Prostate gland (tissue), 2 donors: ENCODE measurements at regions not wholly inside any gene's neighbourhood (a gene's known extent, or its start where the extent isn't known, plus 50 kb on each side); places are given as distances from the start of the nearest gene placed in this dataset.

ENCODE experiments used
- DNase-seq: peaks from one replicate; pipeline ENCODE4 v3.0.0-alpha.2; 2019; ENCODE audit warnings: low spot score
- H3K27ac ChIP-seq, 2 donors: fragments of 200-600 bp; sonication (generic); 2 replicates each; pipeline ENCODE4 v1.5.1; 2017 to 2019
- H3K27me3 ChIP-seq: fragments of 200-600 bp; sonication (generic); replicated peaks from 2 replicates; pipeline ENCODE4 v1.5.1; 2019; ENCODE audit not compliant: insufficient read depth
- H3K36me3 ChIP-seq, 2 donors: fragments of 200-600 bp; sonication (generic); 1 replicate in 1 of 2; 2 replicates in 1 of 2; pipeline versions ENCODE4 v1.5.1 to v1.8.1; 2017 to 2019
- H3K4me1 ChIP-seq: fragments of 200-600 bp; sonication (generic); replicated peaks from 2 replicates; pipeline ENCODE4 v1.5.1; 2019
- H3K4me3 ChIP-seq, 2 donors: fragments of 200-600 bp; sonication (generic); 2 replicates each; pipeline ENCODE4 v1.5.1; 2017 to 2019
- H3K9me3 ChIP-seq: fragments of 200-600 bp; sonication (generic); 2 replicates; pipeline ENCODE4 v1.5.1; 2017
- POLR2A ChIP-seq: fragments of 450-650 bp; IDR thresholded peaks from one replicate; pipeline ENCODE4 v1.6.1; 2016; ENCODE audit warnings: antibody characterized with exemption, mild to moderate bottlenecking
- POLR2AphosphoS5 ChIP-seq: sonication (generic); formaldehyde crosslinking; IDR thresholded peaks from one replicate; pipeline ENCODE4 v1.6.1; 2017; ENCODE audit warnings: antibody characterized with exemption
- WGBS: methylation state at CpG from one replicate; pipeline ENCODE4 v1.1.5; 2018; 5-methylcytosine and 5-hydroxymethylcytosine counted together
- intact Hi-C: fragments of 100-400 bp; cut with DNase I; formaldehyde crosslinking; loops from one replicate; pipeline ENCODE4 v1.14.2; 2022
- TF ChIP-seq, protein P1 (sequence below), 4 experiments: fragments of 200-600 bp in 2 of 4; fragments of 450-650 bp in 2 of 4; sonication (generic) in 2 of 4; IDR thresholded peaks; 1 replicate in 3 of 4; 2 replicates in 1 of 4; pipeline ENCODE4 v1.5.1; 2016 to 2019; ENCODE audit warnings: antibody characterized with exemption in 4 of 4, mild to moderate bottlenecking in 2 of 4, moderate library complexity in 2 of 4

DNA sequence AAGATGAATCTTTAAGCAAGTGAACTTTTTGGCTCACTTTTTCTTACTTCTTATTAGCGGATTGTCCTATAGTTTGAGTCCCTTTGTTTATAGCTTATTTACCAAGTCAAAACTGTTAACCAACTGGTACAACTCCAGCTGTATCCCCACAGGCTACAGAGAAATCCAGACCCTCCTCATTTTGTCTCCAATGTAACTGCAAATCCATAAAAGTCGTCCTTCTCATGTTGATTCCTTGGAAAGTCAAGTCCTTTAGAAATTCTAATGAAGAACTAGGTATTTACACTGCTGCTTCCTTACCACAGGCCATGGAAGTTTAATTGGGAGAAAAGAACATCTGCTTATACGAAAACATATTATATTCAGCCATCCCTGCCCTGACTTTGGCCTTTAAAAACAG is 729.1 kb upstream of the NRSN1 start:
- TF ChIP-seq POLR2AphosphoS5, result no peak
- no peak for TF ChIP-seq POLR2A
- TF ChIP-seq, protein P1, sequence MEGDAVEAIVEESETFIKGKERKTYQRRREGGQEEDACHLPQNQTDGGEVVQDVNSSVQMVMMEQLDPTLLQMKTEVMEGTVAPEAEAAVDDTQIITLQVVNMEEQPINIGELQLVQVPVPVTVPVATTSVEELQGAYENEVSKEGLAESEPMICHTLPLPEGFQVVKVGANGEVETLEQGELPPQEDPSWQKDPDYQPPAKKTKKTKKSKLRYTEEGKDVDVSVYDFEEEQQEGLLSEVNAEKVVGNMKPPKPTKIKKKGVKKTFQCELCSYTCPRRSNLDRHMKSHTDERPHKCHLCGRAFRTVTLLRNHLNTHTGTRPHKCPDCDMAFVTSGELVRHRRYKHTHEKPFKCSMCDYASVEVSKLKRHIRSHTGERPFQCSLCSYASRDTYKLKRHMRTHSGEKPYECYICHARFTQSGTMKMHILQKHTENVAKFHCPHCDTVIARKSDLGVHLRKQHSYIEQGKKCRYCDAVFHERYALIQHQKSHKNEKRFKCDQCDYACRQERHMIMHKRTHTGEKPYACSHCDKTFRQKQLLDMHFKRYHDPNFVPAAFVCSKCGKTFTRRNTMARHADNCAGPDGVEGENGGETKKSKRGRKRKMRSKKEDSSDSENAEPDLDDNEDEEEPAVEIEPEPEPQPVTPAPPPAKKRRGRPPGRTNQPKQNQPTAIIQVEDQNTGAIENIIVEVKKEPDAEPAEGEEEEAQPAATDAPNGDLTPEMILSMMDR (IDR thresholded peaks at IDR 0.05), result no peak
- Histone ChIP-seq H3K27me3 (no peaks in the 10 kb centered on the region), H3K9me3 (no peaks in the 10 kb centered on the region), H3K27ac (no peak overlapping the region), H3K4me3 (no peak overlapping the region), H3K4me1 (no peaks in the 10 kb centered on the region), H3K36me3 (no peaks in the 10 kb centered on the region)
- DNase-seq, result no peak
- intact Hi-C loops, result no loop called here
- 84% methylated on average over 3 of the region's 3 CpGs for WGBS

DNA sequence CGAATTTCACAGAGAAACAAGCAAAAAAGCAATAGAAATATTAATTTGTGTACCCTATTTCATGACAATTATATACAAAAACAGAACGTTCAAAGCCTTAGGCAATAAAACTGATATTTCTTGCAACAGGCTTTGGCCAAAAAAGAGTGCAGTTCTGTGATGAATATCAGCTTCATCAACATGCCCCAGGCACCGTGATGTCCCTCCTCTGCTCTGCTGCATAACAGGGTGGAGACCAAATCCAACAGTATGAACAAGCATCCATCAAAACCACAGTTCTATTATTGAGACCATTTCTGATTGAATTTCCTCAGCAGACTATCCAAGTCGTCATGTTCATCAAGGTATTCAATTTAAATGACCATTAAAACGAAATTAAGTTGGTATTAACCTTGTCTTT is 722.6 kb upstream of the NRSN1 start:
- intact Hi-C loops, result no loop called here
- no peak for DNase-seq
- Histone ChIP-seq H3K27ac (no peak overlapping the region), H3K36me3 (no peaks in the 10 kb centered on the region), H3K4me3 (no peak overlapping the region), H3K9me3 (no peaks in the 10 kb centered on the region), H3K4me1 (no peaks in the 10 kb centered on the region), H3K27me3 (no peaks in the 10 kb centered on the region)
- TF ChIP-seq POLR2AphosphoS5, result no peak
- WGBS, result 37% methylated on average over 5 of the region's 5 CpGs

DNA sequence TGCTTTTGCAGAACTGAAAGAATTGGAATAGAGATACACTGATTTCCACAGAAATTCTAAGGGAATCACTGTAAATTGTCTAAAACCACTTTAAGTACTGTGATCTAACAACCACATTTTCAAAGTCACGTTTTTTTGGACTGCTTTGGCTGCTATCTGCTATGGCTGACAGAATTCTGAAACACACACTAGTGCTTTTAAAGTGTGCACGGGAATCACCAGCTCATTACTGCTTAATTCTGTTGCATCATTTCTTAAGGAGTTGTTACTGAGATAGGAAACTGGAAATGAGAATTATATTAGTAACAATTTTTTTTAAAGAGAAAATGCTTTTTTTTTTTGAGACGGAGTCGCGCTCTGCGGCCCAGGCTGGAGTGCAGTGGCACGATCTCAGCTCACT is 716.5 kb upstream of the NRSN1 start:
- intact Hi-C loops, result no loop called here
- WGBS, result 74% methylated on average over 7 of the region's 7 CpGs
- TF ChIP-seq, protein P1 (IDR thresholded peaks at IDR 0.05), result no peak
- TF ChIP-seq POLR2AphosphoS5 (no peak), POLR2A (no peak)

DNA sequence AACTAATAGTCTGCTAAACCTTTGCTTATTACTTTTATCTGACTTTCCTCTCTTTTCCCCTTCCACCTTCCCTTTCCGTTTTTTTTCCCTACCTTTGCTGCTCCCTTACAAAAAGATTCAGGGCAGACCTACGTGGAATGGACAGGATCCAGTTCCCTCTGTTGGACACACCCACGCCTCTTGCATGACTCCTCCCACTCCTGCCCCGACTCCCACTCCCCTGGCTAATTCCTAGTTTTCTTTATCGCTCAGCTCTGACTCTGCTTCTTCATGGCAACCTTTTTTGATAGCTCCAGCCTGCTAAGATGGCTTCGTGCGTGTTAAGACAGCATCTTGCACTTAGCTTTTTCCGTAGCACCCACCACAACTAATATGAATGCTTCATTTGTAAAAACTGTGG is 715.6 kb upstream of the NRSN1 start:
- TF ChIP-seq, protein P1 (IDR thresholded peaks at IDR 0.05), result no peak
- TF ChIP-seq POLR2AphosphoS5, result no peak
- no peak for TF ChIP-seq POLR2A
- intact Hi-C loops, result no loop called here
- no peaks in the 10 kb centered on the region for H3K36me3 ChIP-seq
- no peaks in the 10 kb centered on the region for H3K4me1 ChIP-seq
- WGBS, result 96% methylated on average over 8 of the region's 8 CpGs
- DNase-seq, result no peak
- H3K27ac ChIP-seq, result no peak overlapping the region
- H3K9me3 ChIP-seq, result no peaks in the 10 kb centered on the region
- no peak overlapping the region for H3K4me3 ChIP-seq
- no peaks in the 10 kb centered on the region for H3K27me3 ChIP-seq

More for the DNA sequence above, 716.5 kb upstream of the NRSN1 start:
- no peaks in the 10 kb centered on the region for H3K9me3 ChIP-seq
- H3K4me3 ChIP-seq, result no peak overlapping the region
- no peaks in the 10 kb centered on the region for H3K4me1 ChIP-seq
- H3K27ac ChIP-seq, result no peak overlapping the region
- DNase-seq, result no peak
- no peaks in the 10 kb centered on the region for H3K36me3 ChIP-seq
- no peaks in the 10 kb centered on the region for H3K27me3 ChIP-seq

DNA sequence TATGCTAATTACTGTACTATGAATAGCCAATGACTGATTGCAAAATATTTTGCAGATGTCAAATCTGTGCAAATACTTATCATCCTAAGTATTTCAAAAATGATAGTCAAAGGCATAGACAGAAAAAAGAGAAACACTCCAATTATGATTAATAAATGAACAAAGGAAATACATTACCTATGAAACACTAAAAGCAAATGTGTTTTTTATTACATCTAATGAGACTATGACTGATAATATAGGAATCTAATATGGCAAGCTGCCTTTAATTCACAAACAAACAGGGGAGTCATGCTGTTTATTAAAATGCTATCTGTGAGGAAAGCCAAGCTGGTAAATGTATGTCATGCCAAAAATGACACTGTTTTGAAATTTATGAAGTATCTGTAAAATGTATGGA is 713.2 kb upstream of the NRSN1 start:
- no peak for DNase-seq
- intact Hi-C loops, result no loop called here
- no peak overlapping the region for H3K27ac ChIP-seq
- H3K36me3 ChIP-seq, result no peaks in the 10 kb centered on the region
- no peak overlapping the region for H3K4me3 ChIP-seq
- no peaks in the 10 kb centered on the region for H3K4me1 ChIP-seq
- H3K9me3 ChIP-seq, result no peaks in the 10 kb centered on the region
- TF ChIP-seq POLR2AphosphoS5, result no peak
- no peak for TF ChIP-seq POLR2A
- TF ChIP-seq, protein P1 (IDR thresholded peaks at IDR 0.05), result no peak
- no peaks in the 10 kb centered on the region for H3K27me3 ChIP-seq
